ENCODE measurements at regions not wholly inside any gene's neighbourhood (a gene's known extent, or its start where the extent isn't known, plus 50 kb on each side); places are given as distances from the start of the nearest gene placed in this dataset.

DNA sequence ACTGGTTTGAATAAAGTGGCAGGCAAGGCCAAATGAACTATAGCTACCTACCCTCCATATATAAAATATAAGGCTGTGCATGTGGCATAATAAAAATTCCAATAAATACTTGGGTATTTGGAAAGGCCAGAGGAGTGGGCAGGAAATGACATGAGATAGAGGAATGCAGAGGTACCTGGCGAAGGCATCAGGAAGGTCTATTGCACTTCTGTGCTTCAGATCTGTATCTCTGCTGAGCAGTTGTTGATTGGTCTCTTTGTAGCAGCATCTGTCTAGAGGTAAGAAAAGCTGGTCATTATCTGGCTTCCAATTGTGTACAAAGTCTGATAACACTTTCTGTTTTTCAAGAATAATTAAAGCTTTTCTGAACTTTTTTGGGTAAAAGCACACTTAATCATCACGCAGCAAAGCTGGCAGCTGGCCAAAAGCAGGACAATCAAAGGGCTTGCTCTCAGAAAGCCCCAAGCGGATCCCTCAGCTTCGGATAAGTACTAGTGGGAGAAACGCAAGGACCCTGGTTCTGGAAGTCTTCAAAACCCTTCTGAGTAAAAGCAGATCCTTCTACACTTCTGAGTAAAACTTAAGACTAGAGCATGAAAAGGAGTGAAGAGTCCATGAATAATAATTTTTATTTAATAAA is 120.1 kb upstream of the TCF21 start (continued):
- TF ChIP-seq, protein P1, sequence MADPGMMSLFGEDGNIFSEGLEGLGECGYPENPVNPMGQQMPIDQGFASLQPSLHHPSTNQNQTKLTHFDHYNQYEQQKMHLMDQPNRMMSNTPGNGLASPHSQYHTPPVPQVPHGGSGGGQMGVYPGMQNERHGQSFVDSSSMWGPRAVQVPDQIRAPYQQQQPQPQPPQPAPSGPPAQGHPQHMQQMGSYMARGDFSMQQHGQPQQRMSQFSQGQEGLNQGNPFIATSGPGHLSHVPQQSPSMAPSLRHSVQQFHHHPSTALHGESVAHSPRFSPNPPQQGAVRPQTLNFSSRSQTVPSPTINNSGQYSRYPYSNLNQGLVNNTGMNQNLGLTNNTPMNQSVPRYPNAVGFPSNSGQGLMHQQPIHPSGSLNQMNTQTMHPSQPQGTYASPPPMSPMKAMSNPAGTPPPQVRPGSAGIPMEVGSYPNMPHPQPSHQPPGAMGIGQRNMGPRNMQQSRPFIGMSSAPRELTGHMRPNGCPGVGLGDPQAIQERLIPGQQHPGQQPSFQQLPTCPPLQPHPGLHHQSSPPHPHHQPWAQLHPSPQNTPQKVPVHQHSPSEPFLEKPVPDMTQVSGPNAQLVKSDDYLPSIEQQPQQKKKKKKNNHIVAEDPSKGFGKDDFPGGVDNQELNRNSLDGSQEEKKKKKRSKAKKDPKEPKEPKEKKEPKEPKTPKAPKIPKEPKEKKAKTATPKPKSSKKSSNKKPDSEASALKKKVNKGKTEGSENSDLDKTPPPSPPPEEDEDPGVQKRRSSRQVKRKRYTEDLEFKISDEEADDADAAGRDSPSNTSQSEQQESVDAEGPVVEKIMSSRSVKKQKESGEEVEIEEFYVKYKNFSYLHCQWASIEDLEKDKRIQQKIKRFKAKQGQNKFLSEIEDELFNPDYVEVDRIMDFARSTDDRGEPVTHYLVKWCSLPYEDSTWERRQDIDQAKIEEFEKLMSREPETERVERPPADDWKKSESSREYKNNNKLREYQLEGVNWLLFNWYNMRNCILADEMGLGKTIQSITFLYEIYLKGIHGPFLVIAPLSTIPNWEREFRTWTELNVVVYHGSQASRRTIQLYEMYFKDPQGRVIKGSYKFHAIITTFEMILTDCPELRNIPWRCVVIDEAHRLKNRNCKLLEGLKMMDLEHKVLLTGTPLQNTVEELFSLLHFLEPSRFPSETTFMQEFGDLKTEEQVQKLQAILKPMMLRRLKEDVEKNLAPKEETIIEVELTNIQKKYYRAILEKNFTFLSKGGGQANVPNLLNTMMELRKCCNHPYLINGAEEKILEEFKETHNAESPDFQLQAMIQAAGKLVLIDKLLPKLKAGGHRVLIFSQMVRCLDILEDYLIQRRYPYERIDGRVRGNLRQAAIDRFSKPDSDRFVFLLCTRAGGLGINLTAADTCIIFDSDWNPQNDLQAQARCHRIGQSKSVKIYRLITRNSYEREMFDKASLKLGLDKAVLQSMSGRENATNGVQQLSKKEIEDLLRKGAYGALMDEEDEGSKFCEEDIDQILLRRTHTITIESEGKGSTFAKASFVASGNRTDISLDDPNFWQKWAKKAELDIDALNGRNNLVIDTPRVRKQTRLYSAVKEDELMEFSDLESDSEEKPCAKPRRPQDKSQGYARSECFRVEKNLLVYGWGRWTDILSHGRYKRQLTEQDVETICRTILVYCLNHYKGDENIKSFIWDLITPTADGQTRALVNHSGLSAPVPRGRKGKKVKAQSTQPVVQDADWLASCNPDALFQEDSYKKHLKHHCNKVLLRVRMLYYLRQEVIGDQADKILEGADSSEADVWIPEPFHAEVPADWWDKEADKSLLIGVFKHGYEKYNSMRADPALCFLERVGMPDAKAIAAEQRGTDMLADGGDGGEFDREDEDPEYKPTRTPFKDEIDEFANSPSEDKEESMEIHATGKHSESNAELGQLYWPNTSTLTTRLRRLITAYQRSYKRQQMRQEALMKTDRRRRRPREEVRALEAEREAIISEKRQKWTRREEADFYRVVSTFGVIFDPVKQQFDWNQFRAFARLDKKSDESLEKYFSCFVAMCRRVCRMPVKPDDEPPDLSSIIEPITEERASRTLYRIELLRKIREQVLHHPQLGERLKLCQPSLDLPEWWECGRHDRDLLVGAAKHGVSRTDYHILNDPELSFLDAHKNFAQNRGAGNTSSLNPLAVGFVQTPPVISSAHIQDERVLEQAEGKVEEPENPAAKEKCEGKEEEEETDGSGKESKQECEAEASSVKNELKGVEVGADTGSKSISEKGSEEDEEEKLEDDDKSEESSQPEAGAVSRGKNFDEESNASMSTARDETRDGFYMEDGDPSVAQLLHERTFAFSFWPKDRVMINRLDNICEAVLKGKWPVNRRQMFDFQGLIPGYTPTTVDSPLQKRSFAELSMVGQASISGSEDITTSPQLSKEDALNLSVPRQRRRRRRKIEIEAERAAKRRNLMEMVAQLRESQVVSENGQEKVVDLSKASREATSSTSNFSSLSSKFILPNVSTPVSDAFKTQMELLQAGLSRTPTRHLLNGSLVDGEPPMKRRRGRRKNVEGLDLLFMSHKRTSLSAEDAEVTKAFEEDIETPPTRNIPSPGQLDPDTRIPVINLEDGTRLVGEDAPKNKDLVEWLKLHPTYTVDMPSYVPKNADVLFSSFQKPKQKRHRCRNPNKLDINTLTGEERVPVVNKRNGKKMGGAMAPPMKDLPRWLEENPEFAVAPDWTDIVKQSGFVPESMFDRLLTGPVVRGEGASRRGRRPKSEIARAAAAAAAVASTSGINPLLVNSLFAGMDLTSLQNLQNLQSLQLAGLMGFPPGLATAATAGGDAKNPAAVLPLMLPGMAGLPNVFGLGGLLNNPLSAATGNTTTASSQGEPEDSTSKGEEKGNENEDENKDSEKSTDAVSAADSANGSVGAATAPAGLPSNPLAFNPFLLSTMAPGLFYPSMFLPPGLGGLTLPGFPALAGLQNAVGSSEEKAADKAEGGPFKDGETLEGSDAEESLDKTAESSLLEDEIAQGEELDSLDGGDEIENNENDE (IDR thresholded peaks at IDR 0.05; ENCODE audit: insufficient replicate concordance, low read length) = no peak
- TF ChIP-seq, protein P2, sequence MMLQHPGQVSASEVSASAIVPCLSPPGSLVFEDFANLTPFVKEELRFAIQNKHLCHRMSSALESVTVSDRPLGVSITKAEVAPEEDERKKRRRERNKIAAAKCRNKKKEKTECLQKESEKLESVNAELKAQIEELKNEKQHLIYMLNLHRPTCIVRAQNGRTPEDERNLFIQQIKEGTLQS (IDR thresholded peaks at IDR 0.05; ENCODE audit: insufficient read depth, low read depth, low read length) = no peak
- no peak for TF ChIP-seq RXRA (IDR thresholded peaks at IDR 0.05; ENCODE audit: insufficient read depth, low read depth, low read length)

Data from H1 (cell line).